Mesodermal cell (in vitro differentiated cells): ENCODE measurements at regions not wholly inside any gene's neighbourhood (a gene's known extent, or its start where the extent isn't known, plus 50 kb on each side); places are given as distances from the start of the nearest gene placed in this dataset.

Experiments
- H3K27ac ChIP-seq: 2 replicates; pipeline ENCODE4 v1.7.0; 2013; ENCODE audit warnings: mild to moderate bottlenecking, low read depth, low read length, moderate library complexity; ENCODE audit not compliant: severe bottlenecking
- H3K36me3 ChIP-seq: 2 replicates; pipeline ENCODE4 v1.7.1; 2013; ENCODE audit warnings: mild to moderate bottlenecking, low read length, moderate library complexity; ENCODE audit not compliant: control insufficient read depth, insufficient read depth
- H3K4me1 ChIP-seq: one replicate; pipeline ENCODE4 v1.7.1; 2013; ENCODE audit warnings: mild to moderate bottlenecking, low read length; ENCODE audit not compliant: insufficient read depth, control insufficient read depth, poor library complexity, severe bottlenecking
- H3K4me3 ChIP-seq: 2 replicates; pipeline ENCODE4 v1.7.0; 2013; ENCODE audit warnings: low read length, control low read depth, mild to moderate bottlenecking; ENCODE audit not compliant: insufficient read depth, poor library complexity, severe bottlenecking; ENCODE audit errors: extremely low read depth
- H3K9me3 ChIP-seq: 2 replicates; pipeline ENCODE4 v1.7.1; 2013; ENCODE audit warnings: mild to moderate bottlenecking, low read length, moderate library complexity; ENCODE audit not compliant: control insufficient read depth
- WGBS, 2 experiments: methylation state at CpG; one replicate each; pipeline ENCODE4 v1.1.5; 2013; ENCODE audit warnings: missing lambda C conversion rate in 2 of 2; ENCODE audit not compliant: insufficient coverage in 2 of 2; 5-methylcytosine and 5-hydroxymethylcytosine counted together

GRCh38 chr6:56318851-56319250 lies 71.5 kb upstream of the COL21A1 start:
- Histone ChIP-seq H3K9me3 (no peaks in the 10 kb centered on the region), H3K4me3 (no peak overlapping the region), H3K36me3 (no peaks in the 10 kb centered on the region), H3K27ac (no peak overlapping the region), H3K4me1 (no peaks in the 10 kb centered on the region)
- WGBS, 2 experiments: 100% methylated on average over 1 of the region's 2 CpGs; no CpG with 5 or more reads in 1 of the 2 experiments

DNA sequence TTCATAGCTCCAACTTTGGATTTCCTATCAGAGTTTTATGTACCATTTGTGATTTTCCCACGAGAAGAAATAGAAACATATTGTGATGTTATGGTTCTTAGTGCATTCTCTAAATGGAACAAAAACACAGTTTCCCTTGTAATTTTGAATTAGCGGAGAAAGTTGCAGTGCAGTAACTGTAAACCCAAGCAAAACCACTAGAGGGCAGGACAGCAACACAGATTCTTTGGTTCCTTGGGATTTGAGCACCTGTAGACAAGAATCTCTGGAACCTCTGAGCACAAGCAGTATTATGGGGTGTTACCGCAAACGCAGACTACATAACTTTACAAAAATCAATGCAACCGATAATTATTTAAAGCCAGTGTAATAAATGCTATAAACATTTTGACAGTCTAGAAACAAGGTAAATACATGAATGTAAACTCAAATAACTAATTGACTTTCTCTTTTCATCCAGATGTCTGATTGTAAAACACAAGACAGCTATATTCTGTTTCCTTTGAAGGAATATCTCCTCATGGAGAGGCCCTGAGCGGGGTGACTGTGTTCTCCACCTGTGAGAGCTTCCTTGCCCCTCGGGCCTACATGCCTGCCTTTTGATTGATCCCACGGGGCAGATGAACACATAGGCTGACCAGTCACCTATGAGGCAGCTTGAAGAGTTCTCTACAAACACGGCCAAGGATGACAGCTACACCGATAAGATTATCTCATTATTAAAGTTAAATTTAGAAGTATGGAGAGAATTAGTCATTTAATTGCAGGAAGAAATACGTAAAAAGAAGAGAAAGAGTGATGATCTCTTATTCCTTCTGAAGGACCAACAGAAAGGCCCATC lies 67.5 kb upstream of the COL21A1 start:
- H3K4me3 ChIP-seq: no peak overlapping the region

DNA sequence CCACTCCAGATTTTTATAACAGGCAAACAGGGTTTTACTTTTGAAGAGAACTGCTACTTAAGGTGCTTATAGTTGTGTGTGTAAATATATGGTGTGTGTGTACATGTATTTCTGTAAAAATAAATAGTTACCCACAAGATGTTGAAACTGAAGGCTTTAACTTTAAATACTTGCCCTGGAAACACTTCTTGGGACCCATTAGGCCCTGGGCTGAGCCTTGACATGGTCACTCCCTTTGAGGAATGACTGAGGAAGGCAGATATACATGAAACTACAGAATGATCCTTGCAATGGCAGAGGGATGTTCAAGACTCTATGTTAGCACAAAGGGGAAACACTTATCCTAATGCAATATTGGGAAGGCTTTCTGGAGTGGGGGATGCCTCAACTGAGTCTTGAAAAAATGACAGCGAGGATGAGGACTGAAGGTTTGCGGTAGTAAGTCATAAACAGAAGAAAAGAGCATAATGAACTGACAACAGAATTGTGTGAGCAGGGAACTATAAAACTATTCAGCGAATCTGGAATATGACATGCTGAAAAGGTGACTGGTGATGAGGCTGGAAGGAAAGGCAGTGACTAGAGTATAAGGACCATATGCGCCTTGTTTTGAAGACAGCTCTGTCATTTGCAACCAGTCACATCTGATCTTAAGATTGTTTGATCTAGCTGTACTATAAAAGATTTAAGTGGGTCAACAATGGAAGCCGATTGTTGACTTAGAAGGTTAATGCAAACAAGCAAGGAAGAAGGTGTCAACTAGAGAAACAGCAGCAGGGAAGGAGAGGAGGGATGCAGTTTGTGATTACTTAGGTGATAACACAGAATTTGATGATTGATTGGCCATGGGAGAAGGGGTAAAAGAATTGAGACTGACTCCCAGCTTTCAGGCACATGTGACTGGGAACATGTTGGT lies 64.4 kb upstream of the COL21A1 start:
- 89 to 91% methylated on average over 5 of the region's 5 CpGs for WGBS, 2 experiments
- H3K27ac ChIP-seq: no peak overlapping the region
- no peak overlapping the region for H3K4me3 ChIP-seq

More for the DNA sequence above, 67.5 kb upstream of the COL21A1 start:
- Histone ChIP-seq H3K36me3 (no peaks in the 10 kb centered on the region), H3K9me3 (no peaks in the 10 kb centered on the region), H3K4me1 (no peaks in the 10 kb centered on the region), H3K27ac (no peak overlapping the region)
- WGBS, 2 experiments: 68 to 73% methylated on average over 3 to 4 of the region's 11 CpGs

DNA sequence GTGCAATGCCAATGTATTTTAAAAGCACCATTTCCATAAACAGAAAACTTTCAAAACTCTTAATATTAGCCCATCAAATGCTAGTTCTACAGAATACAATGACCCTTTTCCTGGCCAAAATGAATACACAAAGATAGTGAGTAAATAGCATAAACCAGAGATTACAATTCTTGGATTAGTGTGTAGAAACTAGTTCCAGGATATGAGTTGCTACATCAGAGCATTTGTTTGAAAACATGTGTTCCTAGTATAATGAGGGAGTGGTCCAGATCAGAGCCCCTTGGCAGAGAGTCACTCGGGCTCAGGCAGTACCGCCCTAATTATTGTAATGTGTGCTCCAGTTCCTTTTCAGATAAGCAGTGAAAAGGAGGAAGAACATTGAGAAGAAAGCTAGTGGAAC lies 63.7 kb upstream of the COL21A1 start:
- no peak overlapping the region for H3K27ac ChIP-seq
- H3K4me3 ChIP-seq: no peak overlapping the region
- no peaks in the 10 kb centered on the region for H3K36me3 ChIP-seq
- H3K9me3 ChIP-seq: no peaks in the 10 kb centered on the region
- 75 to 76% methylated on average over 2 of the region's 2 CpGs for WGBS, 2 experiments
- no peaks in the 10 kb centered on the region for H3K4me1 ChIP-seq

More for the DNA sequence above, 64.4 kb upstream of the COL21A1 start:
- H3K9me3 ChIP-seq: no peaks in the 10 kb centered on the region
- no peaks in the 10 kb centered on the region for H3K36me3 ChIP-seq
- H3K4me1 ChIP-seq: no peaks in the 10 kb centered on the region

- no CpG with 5 or more reads among the region's 1 CpG for WGBS, 2 experiments
- Histone ChIP-seq H3K9me3 (no peaks in the 10 kb centered on the region), H3K27ac (no peak overlapping the region)
These were observed 62.9 kb upstream of the COL21A1 start for GRCh38 chr6:56310241-56310640.

GRCh38 chr6:56299916-56300315 lies 52.5 kb upstream of the COL21A1 start:
- no CpG with 5 or more reads among the region's 1 CpG for WGBS, 2 experiments
- no peaks in the 10 kb centered on the region for H3K9me3 ChIP-seq
- H3K36me3 ChIP-seq: no peaks in the 10 kb centered on the region
- H3K4me1 ChIP-seq: no peaks in the 10 kb centered on the region
- H3K4me3 ChIP-seq: no peak overlapping the region
- H3K27ac ChIP-seq: no peak overlapping the region

More at GRCh38 chr6:56310241-56310640, 62.9 kb upstream of the COL21A1 start:
- Histone ChIP-seq H3K4me3 (no peak overlapping the region), H3K4me1 (no peaks in the 10 kb centered on the region), H3K36me3 (no peaks in the 10 kb centered on the region)

DNA sequence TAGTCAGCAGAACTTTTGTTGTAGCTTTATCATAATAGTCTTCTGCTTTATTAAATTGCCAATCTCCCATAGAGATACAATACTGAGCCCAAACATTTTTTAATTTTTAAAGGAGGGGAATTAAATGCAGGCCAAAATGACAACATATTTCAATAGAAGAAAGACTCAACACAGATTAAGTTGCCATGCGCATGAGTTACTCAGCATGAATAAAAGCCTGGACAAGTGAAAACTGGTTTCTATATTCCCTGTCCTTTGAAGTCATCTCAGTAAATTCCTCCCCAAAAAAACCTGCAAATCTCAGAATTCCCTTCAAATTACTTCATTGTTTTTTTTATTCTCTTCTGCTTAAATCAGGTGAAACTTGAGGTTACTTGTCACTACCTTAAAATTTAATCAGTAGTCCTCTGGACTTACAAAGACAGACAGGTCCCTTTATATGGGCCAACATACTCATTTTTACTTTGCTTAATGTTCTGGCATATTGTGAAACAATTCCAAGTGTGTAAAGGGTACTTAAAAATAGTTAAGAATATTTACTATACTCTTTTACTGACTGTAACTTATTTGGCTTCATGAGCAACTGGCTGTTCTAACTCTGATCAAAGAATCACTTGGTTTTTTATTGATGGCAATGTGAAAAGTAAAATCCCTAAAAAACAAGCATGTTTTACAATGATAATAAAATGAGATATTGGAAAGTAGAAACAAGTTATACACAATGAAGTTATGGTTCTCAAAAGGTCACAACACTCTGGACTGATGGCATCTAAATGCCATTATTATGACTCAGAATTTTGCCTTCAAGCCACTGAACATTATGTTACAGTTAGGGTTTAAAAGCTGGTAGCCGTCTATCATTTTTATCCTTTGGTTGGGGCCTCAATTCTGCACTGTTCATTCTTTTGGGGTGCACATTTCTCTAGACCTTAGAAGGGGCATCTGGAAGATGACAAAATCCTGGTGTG lies 49.9 kb upstream of the COL21A1 start:
- Histone ChIP-seq H3K4me3 (no peak overlapping the region), H3K27ac (no peak overlapping the region), H3K9me3 (no peaks in the 10 kb centered on the region), H3K36me3 (no peaks in the 10 kb centered on the region), H3K4me1 (no peaks in the 10 kb centered on the region)
- WGBS, 2 experiments: 96 to 100% methylated on average over 1 to 2 of the region's 2 CpGs
